Caki2 (cell line): ENCODE measurements at regions not wholly inside any gene's neighbourhood (a gene's known extent, or its start where the extent isn't known, plus 50 kb on each side); places are given as distances from the start of the nearest gene placed in this dataset.
A peak's percentile ranks its signal among the peaks of the same experiment; 100 is the strongest.
"Not testable (repeated sequence)": the region's sequence is repeated elsewhere in the genome, so short reads cannot be mapped to it uniquely, and the experiment has no call there.

Experiments
- DNase-seq: peaks from one replicate; pipeline ENCODE4 v3.0.0-alpha.2; 2015; ENCODE audit warnings: low read depth
- in situ Hi-C: cut with HindIII; loops from 2 replicates; pipeline ENCODE4 v1.10.0; 2016; ENCODE audit warnings: low sequenced_read_pairs, low pct_unique_long_range_greater_than_20kb, mixed read lengths

DNA sequence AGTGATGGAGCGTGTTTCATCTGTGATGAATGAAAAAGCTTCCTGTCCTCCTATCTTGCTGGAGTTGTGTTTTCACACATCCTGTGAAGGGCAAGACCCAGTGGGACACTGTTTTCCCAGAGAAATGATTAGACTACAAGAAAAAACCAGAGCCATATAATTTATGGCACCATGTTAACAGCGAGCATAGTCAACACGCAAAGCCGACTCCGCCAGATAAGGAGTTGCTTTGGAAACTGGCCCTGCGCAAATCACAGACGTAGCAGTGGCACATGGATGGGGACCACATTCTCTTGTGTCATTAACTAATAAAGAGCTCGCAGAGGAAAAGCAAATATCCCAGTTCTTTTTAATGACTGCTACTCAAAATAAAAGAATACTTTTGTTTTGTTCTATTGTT lies 471.2 kb upstream of the RUNX1 start:
- no peak for DNase-seq
- in situ Hi-C loops: no loop called here

DNA sequence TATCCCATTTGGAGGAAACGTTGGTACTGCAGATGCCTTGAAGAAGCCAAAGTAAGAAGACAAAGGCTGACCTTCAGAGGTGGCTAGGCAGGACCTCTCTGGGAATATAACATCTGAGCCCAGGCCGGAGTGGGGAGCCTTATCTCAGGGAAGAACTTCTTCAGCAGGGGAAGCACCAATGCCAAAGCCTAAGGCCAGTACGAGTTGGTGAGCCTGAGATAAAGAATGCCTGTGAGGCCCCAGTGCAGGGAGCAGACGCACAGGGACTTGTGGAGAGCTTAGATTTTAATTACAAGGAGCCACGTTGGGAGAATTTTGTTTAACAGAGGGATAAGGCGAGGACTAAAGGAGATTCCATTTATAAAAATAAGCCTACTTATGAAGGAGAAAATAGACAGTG lies 468.8 kb upstream of the RUNX1 start:
- in situ Hi-C loops: no loop called here
- no peak for DNase-seq

- DNase-seq, in situ Hi-C loops: not testable (repeated sequence)
Measured at GRCh38 chr21:35516292-35516691, 467.2 kb upstream of the RUNX1 start.

DNA sequence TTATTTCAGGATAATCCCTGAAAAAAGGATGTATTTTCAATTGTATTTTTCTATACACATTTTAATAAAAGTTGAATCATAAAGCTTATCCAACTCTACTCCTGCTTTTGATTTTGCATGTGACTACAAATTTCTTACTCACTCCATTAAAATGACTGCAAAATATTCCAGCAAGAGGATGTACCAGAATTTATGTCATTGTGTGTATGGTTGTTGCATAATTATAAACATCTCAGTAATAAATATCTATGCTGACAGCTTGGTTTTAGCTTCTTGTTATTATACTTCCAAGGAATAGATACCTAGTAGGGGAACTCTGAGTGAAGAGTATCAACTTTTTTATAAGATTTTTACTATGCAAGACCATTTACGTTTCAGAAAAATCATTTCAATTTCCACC lies 463.2 kb upstream of the RUNX1 start:
- in situ Hi-C loops: no loop called here

DNA sequence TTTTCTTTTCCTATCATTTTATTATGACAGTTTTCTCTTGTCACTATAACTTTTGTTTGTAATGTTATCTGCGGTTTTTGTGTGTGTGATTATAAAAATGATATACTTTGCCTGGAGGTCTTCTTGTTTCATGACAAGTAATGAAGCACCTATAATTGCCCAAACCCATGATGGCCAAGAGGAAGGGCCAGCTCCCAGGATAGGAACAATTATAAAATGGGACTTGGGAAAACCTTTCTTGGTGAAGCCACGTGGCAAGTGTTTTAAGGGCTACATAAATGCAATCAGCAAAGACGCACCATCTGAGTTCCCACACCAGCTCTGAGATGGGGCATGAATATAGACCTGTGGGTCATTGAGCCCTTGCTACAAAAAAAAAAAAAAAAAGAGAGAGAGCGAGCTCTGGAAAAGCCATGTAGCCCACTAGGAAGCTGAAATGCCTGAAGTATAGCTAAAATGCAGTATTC lies 462.6 kb upstream of the RUNX1 start:
- no peak for DNase-seq
- in situ Hi-C loops: no loop called here

More for the DNA sequence above, 463.2 kb upstream of the RUNX1 start:
- DNase-seq: no peak

- in situ Hi-C loops: no loop called here
- DNase-seq: no peak
Measured at GRCh38 chr21:35510957-35511695, 462.0 kb upstream of the RUNX1 start.

- no peak for DNase-seq
- in situ Hi-C loops: no loop called here
Measured at GRCh38 chr21:35510294-35510693, 461.2 kb upstream of the RUNX1 start.

DNA sequence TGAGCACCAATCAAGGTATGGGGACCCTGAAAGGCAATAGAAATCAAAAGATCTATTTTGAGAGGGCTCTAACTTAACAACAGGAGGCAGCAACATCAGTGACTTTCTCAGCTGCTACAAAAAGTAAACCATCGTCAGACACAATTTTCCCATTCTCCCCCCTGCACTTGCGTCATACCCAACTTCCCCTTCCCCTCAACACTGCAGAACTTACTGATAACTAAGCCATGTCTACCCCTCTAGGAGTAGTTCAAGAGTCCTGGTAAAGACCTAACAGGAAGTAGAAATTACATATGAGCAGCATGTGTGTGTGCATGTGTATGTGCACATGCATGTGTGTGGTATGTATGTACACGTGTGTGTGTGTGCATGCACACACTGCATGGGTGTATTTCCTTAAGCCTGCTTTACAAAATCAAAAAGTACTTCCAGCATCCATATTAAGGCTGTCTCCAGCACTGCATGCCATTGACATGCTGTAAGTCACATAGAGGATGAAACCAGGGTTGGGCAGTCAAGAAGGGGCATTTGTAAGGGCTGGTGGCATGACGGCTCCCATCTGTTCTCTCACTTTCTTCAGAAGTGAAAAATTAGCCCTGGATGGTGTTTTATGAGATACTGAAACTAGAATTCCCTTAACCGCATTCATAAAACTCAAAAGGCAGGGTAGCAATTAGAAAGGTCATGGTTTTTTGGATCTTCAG lies 460.1 kb upstream of the RUNX1 start:
- in situ Hi-C loops: no loop called here
- no peak for DNase-seq

DNA sequence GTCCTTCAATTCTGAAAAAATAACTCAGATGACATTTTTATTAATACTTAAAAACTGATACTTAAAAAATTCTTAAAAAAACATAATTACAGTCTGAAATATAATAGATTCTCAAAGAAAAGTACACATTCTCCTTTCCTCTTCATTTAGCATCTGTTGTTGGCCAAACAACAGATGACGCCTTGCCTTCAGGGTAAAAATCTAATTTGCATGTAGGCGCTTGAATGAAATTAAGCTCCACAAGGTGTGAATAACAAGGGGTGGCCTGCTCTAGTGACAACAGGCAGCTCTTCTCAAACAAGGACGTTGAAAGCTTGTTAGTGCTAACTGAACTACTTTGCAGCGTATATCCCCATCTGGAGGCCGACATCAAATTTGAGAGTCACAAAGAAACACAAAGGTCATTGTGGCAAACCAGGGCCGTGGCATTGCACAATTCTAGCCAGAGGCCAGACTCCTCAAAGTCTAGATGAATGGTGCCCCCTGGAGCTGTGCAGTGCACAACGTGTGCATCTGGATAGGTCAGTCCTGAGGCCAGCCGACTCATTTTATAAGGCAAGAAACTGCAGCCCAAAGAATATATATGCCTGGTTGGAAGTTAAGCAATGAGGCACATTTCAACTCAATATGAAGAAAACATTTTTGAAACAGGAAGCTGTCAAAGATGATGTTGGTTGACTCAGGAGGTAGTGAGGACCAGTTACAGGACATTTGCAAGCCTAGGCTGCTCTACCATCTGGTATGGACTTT lies 459.2 kb upstream of the RUNX1 start:
- DNase-seq: peak; percentile 6
- in situ Hi-C loops: no loop called here

DNA sequence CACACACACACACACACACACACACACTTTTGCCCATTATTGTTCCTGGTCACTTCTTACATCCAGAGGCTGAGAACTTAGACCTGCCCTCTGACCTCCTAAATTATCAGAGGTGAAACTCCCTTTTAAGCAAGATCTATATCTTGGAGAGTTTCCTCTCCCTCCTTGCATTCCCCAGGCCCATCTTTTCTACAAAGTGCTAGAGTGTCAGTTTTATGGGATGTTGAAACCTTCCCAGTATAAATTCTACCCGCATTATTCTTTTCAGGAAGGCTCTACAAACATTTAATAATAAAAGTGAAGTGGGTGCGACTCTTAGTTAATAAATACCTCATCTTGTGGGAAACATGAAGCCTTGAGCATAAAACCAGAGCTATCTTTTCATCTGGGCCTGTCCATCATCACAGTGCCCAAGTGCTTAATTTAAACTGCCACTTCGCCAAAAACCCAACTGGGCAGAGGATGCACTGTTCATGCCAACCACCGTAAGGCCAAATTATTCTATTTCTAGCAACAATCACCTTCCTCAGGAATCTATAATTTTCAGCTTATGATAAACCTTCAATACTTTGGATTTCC lies 458.2 kb upstream of the RUNX1 start:
- no peak for DNase-seq
- in situ Hi-C loops: no loop called here

DNA sequence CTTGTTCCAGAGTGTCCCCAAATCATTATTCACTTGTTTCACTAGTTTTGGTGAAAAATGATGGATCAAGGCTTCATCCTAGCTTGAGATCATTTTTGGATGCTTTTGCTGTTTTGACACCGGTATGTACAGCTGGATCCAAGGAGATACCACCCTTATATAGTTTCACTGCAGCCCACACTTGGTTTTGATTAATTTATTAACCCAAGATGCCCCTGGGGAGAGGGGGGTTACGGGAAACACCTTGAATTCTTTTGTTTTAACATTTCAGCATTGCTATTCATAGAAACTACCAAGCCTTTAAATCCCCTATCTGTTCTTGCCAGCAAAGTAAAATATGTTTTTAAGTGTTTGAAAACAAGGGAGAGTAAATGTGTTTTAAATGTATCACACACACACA lies 457.7 kb upstream of the RUNX1 start:
- in situ Hi-C loops: no loop called here
- no peak for DNase-seq

- in situ Hi-C loops: no loop called here
- no peak for DNase-seq
Measured at GRCh38 chr21:35506352-35506751, 457.2 kb upstream of the RUNX1 start.

DNA sequence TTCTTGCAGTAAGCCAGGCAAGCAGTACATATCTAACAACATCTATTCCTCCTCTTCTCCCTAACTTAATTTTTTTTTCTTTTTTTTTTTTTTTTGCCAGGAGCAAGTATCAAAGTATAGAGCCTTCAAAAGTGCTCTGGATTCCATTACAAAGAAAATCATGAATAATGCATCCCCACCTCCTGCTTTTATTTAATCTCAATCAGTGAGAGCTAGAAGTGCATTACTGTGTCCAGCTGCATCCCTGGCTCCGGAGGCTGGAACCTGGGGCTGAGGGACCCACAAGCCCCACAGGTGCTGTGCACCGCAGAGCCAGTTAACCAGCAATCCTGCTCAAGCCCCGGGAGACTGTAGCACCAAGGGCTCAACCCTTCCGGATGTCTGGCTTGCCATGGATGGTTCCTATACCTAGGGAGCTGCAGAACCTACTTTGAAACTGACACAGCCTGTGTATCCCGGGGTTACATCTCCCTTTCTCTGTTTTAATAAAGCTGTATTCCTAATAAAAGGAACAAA lies 455.9 kb upstream of the RUNX1 start:
- no peak for DNase-seq
- in situ Hi-C loops: no loop called here

DNA sequence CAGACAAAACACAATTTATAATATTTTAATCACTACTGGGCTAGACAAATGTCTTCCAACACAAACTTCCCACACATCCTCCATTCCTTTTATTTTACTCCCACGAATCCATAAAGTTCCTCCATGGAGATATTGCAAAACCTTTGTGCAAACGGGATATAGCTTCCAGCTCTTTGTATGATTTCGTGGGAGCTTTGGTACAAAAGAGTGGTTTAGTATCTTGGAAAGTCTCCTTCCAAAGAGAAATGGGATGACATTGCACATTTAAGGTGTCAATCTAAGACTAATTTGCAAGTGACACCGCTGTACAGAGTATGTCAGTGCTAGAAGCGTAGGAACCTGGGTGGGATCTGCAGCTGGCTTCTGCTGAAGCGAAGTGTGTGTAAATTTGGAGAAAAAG lies 455.2 kb upstream of the RUNX1 start:
- no peak for DNase-seq
- in situ Hi-C loops: no loop called here

DNA sequence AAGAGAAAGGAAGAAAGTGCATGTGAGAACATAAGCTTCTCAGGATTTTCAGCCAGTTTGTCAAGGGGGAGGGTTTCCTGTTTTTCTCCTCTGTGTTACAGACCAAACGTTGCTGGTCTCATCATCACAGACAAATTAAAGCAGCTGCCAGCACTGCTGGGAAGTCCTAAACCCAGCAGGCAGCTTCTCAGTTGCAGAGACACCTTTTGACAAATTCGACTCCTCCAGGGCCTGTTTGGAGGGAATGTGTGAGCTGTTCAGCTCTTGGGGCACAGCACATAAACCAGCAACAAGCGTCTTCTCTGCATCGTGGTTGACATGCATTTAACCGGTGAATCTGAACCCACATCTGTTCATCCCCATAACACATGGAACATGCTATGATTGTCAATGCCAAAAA lies 454.6 kb upstream of the RUNX1 start:
- in situ Hi-C loops: no loop called here
- DNase-seq: no peak

GRCh38 chr21:35502821-35503220 lies 453.7 kb upstream of the RUNX1 start:
- no peak for DNase-seq
- in situ Hi-C loops: no loop called here

- DNase-seq, in situ Hi-C loops: not testable (repeated sequence)
Measured at GRCh38 chr21:35497522-35497921, 448.4 kb upstream of the RUNX1 start.

DNA sequence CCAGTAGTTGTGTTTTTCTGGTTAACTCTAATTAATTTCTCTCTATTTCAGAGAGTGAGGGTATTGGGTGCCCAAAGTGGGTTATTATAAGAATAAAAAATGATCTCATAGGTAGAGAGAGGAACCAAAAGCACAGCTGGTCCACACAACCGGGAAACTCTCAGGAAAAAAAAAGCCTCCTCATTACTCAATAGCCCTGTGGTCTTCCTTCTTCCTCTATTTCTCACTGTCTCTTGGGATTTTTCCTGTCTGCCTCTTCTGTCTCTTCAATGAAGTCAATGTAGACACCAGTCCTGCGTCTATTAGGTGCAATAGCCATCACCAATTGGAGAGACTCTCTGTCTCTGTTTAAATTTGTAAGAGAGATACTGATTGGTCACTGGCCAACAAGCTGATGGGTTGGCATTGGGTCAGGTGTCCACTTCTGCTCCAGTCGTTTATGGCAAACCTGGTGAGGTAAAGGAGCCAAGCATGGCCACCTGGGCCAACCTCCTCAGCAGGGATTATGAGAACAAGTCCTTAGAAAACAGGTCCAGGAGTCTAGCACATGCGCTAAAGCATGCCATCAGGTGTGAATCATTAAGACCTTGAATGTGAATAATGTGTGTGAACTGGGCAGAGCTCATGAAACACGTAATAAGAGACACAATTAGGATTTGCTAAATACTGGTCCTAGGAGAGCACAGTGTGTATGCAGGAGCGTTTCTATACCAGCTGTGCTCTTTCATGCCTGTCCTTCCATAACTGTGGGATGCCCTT lies 443.0 kb upstream of the RUNX1 start:
- DNase-seq: no peak
- in situ Hi-C loops: no loop called here
